Right atrium auricular region (tissue), 2 donors: ENCODE measurements at regions not wholly inside any gene's neighbourhood (a gene's known extent, or its start where the extent isn't known, plus 50 kb on each side); places are given as distances from the start of the nearest gene placed in this dataset.

Source experiments
- DNase-seq: peaks from one replicate; pipeline ENCODE4 v3.0.0-alpha.2; 2019; ENCODE audit warnings: low spot score
- H3K27ac ChIP-seq, 2 donors: fragments of 200-600 bp; sonication (generic); 1 replicate in 1 of 2; 2 replicates in 1 of 2; pipeline ENCODE4 v1.5.1; 2016 to 2019
- H3K27me3 ChIP-seq, 2 donors: fragments of 200-600 bp; sonication (generic); one replicate each; pipeline versions ENCODE4 v1.5.1 to v1.6.0; 2017 to 2019
- H3K36me3 ChIP-seq: fragments of 200-600 bp; sonication (generic); one replicate; pipeline ENCODE4 v1.5.1; 2016
- H3K4me1 ChIP-seq, 2 donors: fragments of 200-600 bp; sonication (generic); one replicate each; pipeline versions ENCODE4 v1.5.1 to v1.6.0; 2017 to 2019
- H3K4me3 ChIP-seq, 2 donors: fragments of 200-600 bp; sonication (generic); 1 replicate in 1 of 2; 2 replicates in 1 of 2; pipeline ENCODE4 v1.5.1; 2017 to 2019; ENCODE audit warnings: mild to moderate bottlenecking in 1 of 2, moderate library complexity in 1 of 2
- H3K9me3 ChIP-seq, 2 donors: fragments of 200-600 bp; sonication (generic); one replicate each; pipeline ENCODE4 v1.5.1; 2019
- CTCF ChIP-seq, 2 donors: fragments of 200-600 bp; sonication (generic); IDR thresholded peaks; one replicate each; pipeline ENCODE4 v1.5.1; 2019; ENCODE audit warnings: antibody characterized with exemption in 2 of 2

GRCh38 chr3:64911138-64911537, 223.3 kb upstream of the ADAMTS9 start:
- Histone ChIP-seq H3K27ac (no peak overlapping the region), H3K36me3 (no peaks in the 10 kb centered on the region), H3K4me1 (peaks cover 0 to 40% of the 10 kb centered on the region in 2 donors), H3K27me3 (no peaks in the 10 kb centered on the region), H3K9me3 (no peaks in the 10 kb centered on the region), H3K4me3 (no peak overlapping the region)
- no peak for TF ChIP-seq CTCF (IDR thresholded peaks at IDR 0.05)
- no peak for DNase-seq

- no peak for TF ChIP-seq CTCF (IDR thresholded peaks at IDR 0.05)
- no peak overlapping the region for H3K4me3 ChIP-seq
- peak overlapping the region in 1 of 2 donors; percentile 58 for H3K27ac ChIP-seq
- DNase-seq, result no peak
- peaks cover 0 to 38% of the 10 kb centered on the region in 2 donors for H3K4me1 ChIP-seq
- H3K27me3 ChIP-seq, result no peaks in the 10 kb centered on the region
- H3K36me3 ChIP-seq, result no peaks in the 10 kb centered on the region
- H3K9me3 ChIP-seq, result no peaks in the 10 kb centered on the region
Observed at GRCh38 chr3:64909757-64910467, 222.1 kb upstream of the ADAMTS9 start.

GRCh38 chr3:64909011-64909410, 221.2 kb upstream of the ADAMTS9 start:
- H3K27me3 ChIP-seq, result no peaks in the 10 kb centered on the region
- H3K4me3 ChIP-seq, result no peak overlapping the region
- H3K36me3 ChIP-seq, result no peaks in the 10 kb centered on the region
- peak overlapping the region in 1 of 2 donors; percentile 58 for H3K27ac ChIP-seq
- no peak for TF ChIP-seq CTCF (IDR thresholded peaks at IDR 0.05)
- H3K9me3 ChIP-seq, result no peaks in the 10 kb centered on the region
- DNase-seq, result no peak
- H3K4me1 ChIP-seq, result peaks cover 0 to 40% of the 10 kb centered on the region in 2 donors

- Histone ChIP-seq H3K4me3 (no peak overlapping the region), H3K27me3 (no peaks in the 10 kb centered on the region), H3K36me3 (no peaks in the 10 kb centered on the region), H3K27ac (peak overlapping the region; percentile 8 to 65), H3K9me3 (no peaks in the 10 kb centered on the region), H3K4me1 (peaks cover 0 to 48% of the 10 kb centered on the region in 2 donors)
- no peak for DNase-seq
- no peak for TF ChIP-seq CTCF (IDR thresholded peaks at IDR 0.05)
Observed at GRCh38 chr3:64908251-64908685, 220.5 kb upstream of the ADAMTS9 start.

GRCh38 chr3:64905906-64906410, 218.2 kb upstream of the ADAMTS9 start:
- H3K4me1 ChIP-seq, result peaks cover 0 to 65% of the 10 kb centered on the region in 2 donors
- no peak for TF ChIP-seq CTCF (IDR thresholded peaks at IDR 0.05)
- H3K4me3 ChIP-seq, result no peak overlapping the region
- H3K27me3 ChIP-seq, result no peaks in the 10 kb centered on the region
- no peaks in the 10 kb centered on the region for H3K9me3 ChIP-seq
- no peaks in the 10 kb centered on the region for H3K36me3 ChIP-seq
- DNase-seq, result no peak
- peak overlapping the region in 1 of 2 donors; percentile 65 for H3K27ac ChIP-seq
